ENCODE measurements at regions not wholly inside any gene's neighbourhood (a gene's known extent, or its start where the extent isn't known, plus 50 kb on each side); places are given as distances from the start of the nearest gene placed in this dataset.

DNA sequence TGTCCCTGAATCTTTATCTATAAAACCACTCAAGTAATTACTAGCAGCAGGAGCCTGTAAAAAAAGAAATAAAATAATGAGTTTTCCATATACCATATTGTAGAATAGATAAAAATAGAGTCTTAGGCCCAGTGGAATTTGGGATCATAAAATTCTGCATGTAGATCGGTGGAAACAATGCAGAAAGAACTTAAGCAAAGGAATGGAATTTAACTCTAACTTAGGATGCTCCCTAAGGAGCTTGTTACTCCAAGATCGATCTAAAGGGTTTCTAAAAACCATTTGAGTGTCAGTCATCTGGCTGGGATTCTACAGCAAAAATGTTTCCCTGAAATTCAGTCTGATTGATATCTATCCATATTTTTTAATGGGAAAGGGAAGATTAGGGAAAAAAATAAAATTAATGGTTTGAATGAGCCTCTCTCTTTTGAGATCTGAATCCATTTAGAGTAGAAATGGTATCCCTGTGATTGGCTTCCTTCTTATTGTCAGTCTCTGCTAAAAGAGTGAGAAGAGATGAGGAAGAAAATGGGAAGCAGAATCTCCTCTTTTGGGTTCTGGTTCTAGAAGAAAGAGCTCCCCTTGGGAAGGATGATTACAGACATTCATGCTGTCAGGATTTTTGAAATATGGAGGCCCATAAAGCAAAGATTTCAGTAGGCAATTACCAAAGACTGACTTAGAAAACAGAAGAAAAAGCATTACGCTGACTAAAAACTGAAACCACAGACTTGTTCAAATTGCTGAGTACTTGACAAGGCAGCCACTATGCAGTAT is 564.3 kb upstream of the MARCKS start:
- Histone ChIP-seq H3K36me3 (no peaks in the 10 kb centered on the region), H3K9me3 (no peaks in the 10 kb centered on the region), H3K4me3 (no peak overlapping the region), H3K4me1 (no peaks in the 10 kb centered on the region), H3K27ac (no peak overlapping the region), H3K27me3 (no peaks in the 10 kb centered on the region)
- no peak for DNase-seq (ENCODE audit: low spot score)
- TF ChIP-seq, protein P1, sequence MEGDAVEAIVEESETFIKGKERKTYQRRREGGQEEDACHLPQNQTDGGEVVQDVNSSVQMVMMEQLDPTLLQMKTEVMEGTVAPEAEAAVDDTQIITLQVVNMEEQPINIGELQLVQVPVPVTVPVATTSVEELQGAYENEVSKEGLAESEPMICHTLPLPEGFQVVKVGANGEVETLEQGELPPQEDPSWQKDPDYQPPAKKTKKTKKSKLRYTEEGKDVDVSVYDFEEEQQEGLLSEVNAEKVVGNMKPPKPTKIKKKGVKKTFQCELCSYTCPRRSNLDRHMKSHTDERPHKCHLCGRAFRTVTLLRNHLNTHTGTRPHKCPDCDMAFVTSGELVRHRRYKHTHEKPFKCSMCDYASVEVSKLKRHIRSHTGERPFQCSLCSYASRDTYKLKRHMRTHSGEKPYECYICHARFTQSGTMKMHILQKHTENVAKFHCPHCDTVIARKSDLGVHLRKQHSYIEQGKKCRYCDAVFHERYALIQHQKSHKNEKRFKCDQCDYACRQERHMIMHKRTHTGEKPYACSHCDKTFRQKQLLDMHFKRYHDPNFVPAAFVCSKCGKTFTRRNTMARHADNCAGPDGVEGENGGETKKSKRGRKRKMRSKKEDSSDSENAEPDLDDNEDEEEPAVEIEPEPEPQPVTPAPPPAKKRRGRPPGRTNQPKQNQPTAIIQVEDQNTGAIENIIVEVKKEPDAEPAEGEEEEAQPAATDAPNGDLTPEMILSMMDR (IDR thresholded peaks at IDR 0.05), result no peak

DNA sequence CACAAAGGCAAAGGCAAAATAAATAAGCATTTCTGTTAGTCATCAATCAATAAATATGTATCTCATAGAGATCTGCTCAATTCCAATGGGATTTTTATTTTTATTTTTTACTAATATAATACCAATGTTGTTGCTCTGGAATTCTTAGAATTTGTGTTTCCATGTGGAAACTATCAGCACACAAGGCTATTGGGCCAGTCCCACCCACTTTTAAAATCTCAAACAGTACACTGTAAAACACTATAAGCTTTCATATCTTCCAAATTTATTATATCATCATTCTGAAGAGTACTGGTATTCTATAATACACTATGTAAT is 563.8 kb upstream of the MARCKS start:
- no peak for DNase-seq (ENCODE audit: low spot score)
- Histone ChIP-seq H3K4me3 (no peak overlapping the region), H3K27me3 (no peaks in the 10 kb centered on the region), H3K4me1 (no peaks in the 10 kb centered on the region), H3K36me3 (no peaks in the 10 kb centered on the region), H3K9me3 (no peaks in the 10 kb centered on the region), H3K27ac (no peak overlapping the region)
- TF ChIP-seq, protein P1 (IDR thresholded peaks at IDR 0.05), result no peak

DNA sequence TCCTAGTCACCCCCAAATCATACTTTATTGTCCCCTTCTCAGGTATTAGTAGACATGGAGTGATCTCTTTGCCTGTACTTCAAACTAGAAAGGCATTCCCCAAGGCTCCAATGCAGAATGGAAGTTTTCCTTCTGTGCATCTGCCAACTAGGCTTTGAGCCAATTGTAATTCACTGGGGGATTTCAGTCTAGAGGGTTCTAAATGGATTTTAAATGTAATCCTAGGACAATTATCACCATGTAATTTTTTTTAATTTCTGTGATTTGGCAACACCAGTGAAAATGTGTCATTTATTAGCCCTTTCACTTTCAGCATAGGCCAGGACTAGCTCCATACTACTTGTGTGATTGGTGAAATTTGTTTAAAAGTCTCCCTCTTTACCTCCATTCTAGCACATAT is 557.6 kb upstream of the MARCKS start:
- Histone ChIP-seq H3K4me1 (no peaks in the 10 kb centered on the region), H3K4me3 (no peak overlapping the region), H3K36me3 (no peaks in the 10 kb centered on the region), H3K27ac (no peak overlapping the region), H3K27me3 (no peaks in the 10 kb centered on the region), H3K9me3 (no peaks in the 10 kb centered on the region)
- TF ChIP-seq, protein P1 (IDR thresholded peaks at IDR 0.05), result no peak
- no peak for DNase-seq (ENCODE audit: low spot score)

DNA sequence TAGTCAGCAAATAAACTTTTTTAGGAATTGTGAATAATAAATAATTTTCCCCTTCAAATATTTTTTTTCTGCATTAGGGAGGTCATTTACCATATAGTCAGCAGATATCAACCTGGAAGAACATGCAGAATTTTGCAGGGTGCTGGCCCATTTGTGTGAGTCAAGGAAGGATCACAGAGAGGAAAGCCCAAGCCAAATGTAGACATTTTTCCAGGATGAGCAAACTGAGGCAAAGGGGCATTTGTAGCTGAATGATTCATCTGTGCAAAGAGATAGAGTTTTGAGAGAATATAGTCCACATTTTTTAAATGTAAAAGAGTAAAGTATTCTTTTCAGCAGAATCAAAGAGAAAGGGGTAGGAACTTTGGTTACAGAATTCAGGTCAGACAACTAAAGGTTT is 555.5 kb upstream of the MARCKS start:
- Histone ChIP-seq H3K27ac (no peak overlapping the region), H3K4me1 (no peaks in the 10 kb centered on the region), H3K4me3 (no peak overlapping the region), H3K27me3 (no peaks in the 10 kb centered on the region), H3K36me3 (no peaks in the 10 kb centered on the region), H3K9me3 (no peaks in the 10 kb centered on the region)
- DNase-seq (ENCODE audit: low spot score), result no peak
- TF ChIP-seq, protein P1 (IDR thresholded peaks at IDR 0.05), result no peak

DNA sequence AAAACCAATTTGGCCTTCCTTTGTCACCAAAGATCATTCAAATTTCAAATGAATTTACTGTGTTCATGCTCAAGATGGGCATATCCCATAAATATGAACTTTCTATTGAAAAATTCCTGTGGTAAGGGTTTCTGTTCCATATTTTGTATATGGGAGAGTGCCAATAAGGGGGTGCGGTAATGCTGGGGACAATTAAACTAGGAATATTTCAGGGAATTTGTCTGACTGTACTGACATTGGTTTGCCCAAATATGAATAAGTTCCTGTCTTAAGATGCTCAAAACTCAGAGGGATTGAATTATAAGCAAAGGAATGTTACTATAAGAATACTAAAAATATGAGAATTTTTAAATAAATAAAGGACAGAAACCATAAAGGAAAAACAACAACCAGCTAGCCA is 553.0 kb upstream of the MARCKS start:
- TF ChIP-seq, protein P1 (IDR thresholded peaks at IDR 0.05), result no peak

DNA sequence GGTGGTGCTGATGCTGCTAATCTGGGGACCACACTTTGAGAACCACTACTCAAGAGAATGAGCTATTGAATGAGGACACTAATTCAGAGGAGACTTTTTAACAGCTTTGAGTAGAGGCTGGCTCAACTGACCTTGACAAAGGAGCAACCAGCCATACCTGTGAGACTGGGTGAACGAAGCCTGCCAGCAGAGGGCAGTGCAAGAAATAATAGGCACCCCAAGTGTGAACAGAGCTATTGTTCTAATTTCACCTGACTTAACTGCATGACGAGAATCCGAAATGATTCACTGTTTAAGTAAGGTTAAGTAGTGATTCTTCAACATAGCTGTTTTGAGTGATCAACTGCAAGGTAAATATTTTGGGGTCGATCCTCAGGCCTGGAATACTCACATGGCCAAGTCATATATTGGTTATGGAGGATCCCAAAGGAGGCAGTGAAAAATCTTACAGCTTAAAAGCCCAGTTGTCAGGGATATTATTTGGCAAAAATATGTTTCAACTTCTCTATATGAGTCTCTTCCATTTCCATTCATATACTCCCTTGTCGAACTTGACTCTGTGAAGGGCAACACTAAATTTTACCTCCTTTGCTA is 550.5 kb upstream of the MARCKS start:
- TF ChIP-seq, protein P1 (IDR thresholded peaks at IDR 0.05), result peak; percentile 29 to 76
- no peaks in the 10 kb centered on the region for H3K36me3 ChIP-seq
- no peaks in the 10 kb centered on the region for H3K27me3 ChIP-seq
- peak; percentile 62 for DNase-seq (ENCODE audit: low spot score)
- no peaks in the 10 kb centered on the region for H3K9me3 ChIP-seq
- H3K27ac ChIP-seq, result no peak overlapping the region
- H3K4me1 ChIP-seq, result no peaks in the 10 kb centered on the region
- H3K4me3 ChIP-seq, result no peak overlapping the region

More for the DNA sequence above, 553.0 kb upstream of the MARCKS start:
- no peak for DNase-seq (ENCODE audit: low spot score)
- H3K27me3 ChIP-seq, result no peaks in the 10 kb centered on the region
- H3K4me1 ChIP-seq, result no peaks in the 10 kb centered on the region
- no peak overlapping the region for H3K27ac ChIP-seq
- no peak overlapping the region for H3K4me3 ChIP-seq
- H3K36me3 ChIP-seq, result no peaks in the 10 kb centered on the region
- H3K9me3 ChIP-seq, result no peaks in the 10 kb centered on the region
